K562 (cell line): ENCODE measurements at regions not wholly inside any gene's neighbourhood (a gene's known extent, or its start where the extent isn't known, plus 50 kb on each side); places are given as distances from the start of the nearest gene placed in this dataset.

Source experiments
- CBX3 ChIP-seq, 2 experiments: IDR thresholded peaks; 1 replicate in 1 of 2; 2 replicates in 1 of 2; pipeline ENCODE4 v1.6.1; 2012; ENCODE audit warnings: inconsistent platforms in 2 of 2, low read length in 2 of 2, borderline replicate concordance in 1 of 2, control low read depth in 1 of 2
- MCM7 ChIP-seq, 2 experiments: fragments of 450-650 bp; IDR thresholded peaks; 2 replicates each; pipeline ENCODE4 v1.6.1; 2016 to 2018
- SIN3B ChIP-seq: fragments of 450-650 bp; IDR thresholded peaks from 2 replicates; pipeline ENCODE4 v1.6.1; 2017; ENCODE audit warnings: low read depth, mild to moderate bottlenecking, moderate library complexity
- TF ChIP-seq, protein P1 (sequence below): fragments of 450-650 bp; IDR thresholded peaks from 2 replicates; pipeline ENCODE4 v1.6.1; 2016; ENCODE audit warnings: mild to moderate bottlenecking, moderate library complexity

DNA sequence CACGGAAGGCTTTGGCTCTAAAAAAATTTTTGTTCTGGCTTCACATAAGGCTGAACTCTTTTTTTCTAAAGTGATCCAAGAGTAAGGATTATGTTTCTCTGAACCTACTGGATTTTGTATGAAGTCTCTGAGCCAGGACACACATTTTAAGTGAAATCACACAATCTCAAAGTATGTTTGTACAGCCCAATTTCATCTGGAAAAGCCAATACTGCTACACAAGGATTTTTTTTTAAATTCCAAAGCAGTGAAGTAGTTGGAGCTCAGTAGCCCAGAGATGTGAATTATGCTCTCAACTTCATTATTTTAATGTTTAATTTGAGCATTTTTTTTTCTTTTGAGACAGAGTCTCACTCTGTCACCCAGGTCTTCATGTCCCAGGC lies 243.9 kb downstream of the FAM43A start (continued):
- TF ChIP-seq, protein P1, sequence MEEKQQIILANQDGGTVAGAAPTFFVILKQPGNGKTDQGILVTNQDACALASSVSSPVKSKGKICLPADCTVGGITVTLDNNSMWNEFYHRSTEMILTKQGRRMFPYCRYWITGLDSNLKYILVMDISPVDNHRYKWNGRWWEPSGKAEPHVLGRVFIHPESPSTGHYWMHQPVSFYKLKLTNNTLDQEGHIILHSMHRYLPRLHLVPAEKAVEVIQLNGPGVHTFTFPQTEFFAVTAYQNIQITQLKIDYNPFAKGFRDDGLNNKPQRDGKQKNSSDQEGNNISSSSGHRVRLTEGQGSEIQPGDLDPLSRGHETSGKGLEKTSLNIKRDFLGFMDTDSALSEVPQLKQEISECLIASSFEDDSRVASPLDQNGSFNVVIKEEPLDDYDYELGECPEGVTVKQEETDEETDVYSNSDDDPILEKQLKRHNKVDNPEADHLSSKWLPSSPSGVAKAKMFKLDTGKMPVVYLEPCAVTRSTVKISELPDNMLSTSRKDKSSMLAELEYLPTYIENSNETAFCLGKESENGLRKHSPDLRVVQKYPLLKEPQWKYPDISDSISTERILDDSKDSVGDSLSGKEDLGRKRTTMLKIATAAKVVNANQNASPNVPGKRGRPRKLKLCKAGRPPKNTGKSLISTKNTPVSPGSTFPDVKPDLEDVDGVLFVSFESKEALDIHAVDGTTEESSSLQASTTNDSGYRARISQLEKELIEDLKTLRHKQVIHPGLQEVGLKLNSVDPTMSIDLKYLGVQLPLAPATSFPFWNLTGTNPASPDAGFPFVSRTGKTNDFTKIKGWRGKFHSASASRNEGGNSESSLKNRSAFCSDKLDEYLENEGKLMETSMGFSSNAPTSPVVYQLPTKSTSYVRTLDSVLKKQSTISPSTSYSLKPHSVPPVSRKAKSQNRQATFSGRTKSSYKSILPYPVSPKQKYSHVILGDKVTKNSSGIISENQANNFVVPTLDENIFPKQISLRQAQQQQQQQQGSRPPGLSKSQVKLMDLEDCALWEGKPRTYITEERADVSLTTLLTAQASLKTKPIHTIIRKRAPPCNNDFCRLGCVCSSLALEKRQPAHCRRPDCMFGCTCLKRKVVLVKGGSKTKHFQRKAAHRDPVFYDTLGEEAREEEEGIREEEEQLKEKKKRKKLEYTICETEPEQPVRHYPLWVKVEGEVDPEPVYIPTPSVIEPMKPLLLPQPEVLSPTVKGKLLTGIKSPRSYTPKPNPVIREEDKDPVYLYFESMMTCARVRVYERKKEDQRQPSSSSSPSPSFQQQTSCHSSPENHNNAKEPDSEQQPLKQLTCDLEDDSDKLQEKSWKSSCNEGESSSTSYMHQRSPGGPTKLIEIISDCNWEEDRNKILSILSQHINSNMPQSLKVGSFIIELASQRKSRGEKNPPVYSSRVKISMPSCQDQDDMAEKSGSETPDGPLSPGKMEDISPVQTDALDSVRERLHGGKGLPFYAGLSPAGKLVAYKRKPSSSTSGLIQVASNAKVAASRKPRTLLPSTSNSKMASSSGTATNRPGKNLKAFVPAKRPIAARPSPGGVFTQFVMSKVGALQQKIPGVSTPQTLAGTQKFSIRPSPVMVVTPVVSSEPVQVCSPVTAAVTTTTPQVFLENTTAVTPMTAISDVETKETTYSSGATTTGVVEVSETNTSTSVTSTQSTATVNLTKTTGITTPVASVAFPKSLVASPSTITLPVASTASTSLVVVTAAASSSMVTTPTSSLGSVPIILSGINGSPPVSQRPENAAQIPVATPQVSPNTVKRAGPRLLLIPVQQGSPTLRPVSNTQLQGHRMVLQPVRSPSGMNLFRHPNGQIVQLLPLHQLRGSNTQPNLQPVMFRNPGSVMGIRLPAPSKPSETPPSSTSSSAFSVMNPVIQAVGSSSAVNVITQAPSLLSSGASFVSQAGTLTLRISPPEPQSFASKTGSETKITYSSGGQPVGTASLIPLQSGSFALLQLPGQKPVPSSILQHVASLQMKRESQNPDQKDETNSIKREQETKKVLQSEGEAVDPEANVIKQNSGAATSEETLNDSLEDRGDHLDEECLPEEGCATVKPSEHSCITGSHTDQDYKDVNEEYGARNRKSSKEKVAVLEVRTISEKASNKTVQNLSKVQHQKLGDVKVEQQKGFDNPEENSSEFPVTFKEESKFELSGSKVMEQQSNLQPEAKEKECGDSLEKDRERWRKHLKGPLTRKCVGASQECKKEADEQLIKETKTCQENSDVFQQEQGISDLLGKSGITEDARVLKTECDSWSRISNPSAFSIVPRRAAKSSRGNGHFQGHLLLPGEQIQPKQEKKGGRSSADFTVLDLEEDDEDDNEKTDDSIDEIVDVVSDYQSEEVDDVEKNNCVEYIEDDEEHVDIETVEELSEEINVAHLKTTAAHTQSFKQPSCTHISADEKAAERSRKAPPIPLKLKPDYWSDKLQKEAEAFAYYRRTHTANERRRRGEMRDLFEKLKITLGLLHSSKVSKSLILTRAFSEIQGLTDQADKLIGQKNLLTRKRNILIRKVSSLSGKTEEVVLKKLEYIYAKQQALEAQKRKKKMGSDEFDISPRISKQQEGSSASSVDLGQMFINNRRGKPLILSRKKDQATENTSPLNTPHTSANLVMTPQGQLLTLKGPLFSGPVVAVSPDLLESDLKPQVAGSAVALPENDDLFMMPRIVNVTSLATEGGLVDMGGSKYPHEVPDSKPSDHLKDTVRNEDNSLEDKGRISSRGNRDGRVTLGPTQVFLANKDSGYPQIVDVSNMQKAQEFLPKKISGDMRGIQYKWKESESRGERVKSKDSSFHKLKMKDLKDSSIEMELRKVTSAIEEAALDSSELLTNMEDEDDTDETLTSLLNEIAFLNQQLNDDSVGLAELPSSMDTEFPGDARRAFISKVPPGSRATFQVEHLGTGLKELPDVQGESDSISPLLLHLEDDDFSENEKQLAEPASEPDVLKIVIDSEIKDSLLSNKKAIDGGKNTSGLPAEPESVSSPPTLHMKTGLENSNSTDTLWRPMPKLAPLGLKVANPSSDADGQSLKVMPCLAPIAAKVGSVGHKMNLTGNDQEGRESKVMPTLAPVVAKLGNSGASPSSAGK, result peak; percentile 30; the same call in 1 of the 2 replicates
- TF ChIP-seq SIN3B (no peak), CBX3 (IDR thresholded peaks at IDR 0.05; ENCODE audit: borderline replicate concordance in 1 of 2, low read length in 2 of 2) (no peak; a peak in 1 of 3 replicates), MCM7 (IDR thresholded peaks at IDR 0.05) (no peak)
